BJ (cell line): ENCODE measurements at regions not wholly inside any gene's neighbourhood (a gene's known extent, or its start where the extent isn't known, plus 50 kb on each side); places are given as distances from the start of the nearest gene placed in this dataset.

ENCODE experiments used
- CTCF ChIA-PET: fragments of 350-600 bp; formaldehyde crosslinking; extraction: SDS; loops from one replicate; lab custom pipeline; 2021; ENCODE audit warnings: antibody characterized with exemption, inconsistent platforms; lab: Yijun Ruan, JAX
- POLR2A ChIA-PET: fragments of 300-600 bp; sonication (Branson Sonifier 250); formaldehyde crosslinking; extraction: SDS; loops from one replicate; lab custom pipeline; 2021; ENCODE audit warnings: antibody characterized with exemption; lab: Charles Lee
- DNase-seq: peaks from one replicate; pipeline ENCODE4 v3.0.0-alpha.2; 2011; ENCODE audit warnings: low read depth
- H3K27me3 ChIP-seq: 2 replicates; pipeline ENCODE4 v1.6.0; 2011; ENCODE audit warnings: low read length; ENCODE audit not compliant: control insufficient read depth, insufficient read depth
- H3K36me3 ChIP-seq: 2 replicates; pipeline ENCODE4 v1.5.1; 2011; ENCODE audit warnings: low read length; ENCODE audit not compliant: control insufficient read depth, insufficient read depth
- H3K4me3 ChIP-seq: 2 replicates; pipeline ENCODE4 v1.5.1; 2011; ENCODE audit warnings: low read depth, mild to moderate bottlenecking, control low read depth, low read length
- CTCF ChIP-seq: IDR thresholded peaks from 2 replicates; pipeline ENCODE4 v1.5.1; 2011; ENCODE audit warnings: low read depth, mild to moderate bottlenecking, control low read depth, inconsistent platforms, low read length, moderate library complexity; ENCODE audit not compliant: insufficient read depth

GRCh38 chr22:27273853-27274252 lies 527.7 kb downstream of the MN1 start:
- POLR2A ChIA-PET: no interaction called here
- H3K27me3 ChIP-seq: peaks cover 10% of the 10 kb centered on the region
- no peak for TF ChIP-seq CTCF

GRCh38 chr22:27274770-27275449 lies 526.6 kb downstream of the MN1 start:
- no peak overlapping the region for H3K4me3 ChIP-seq
- TF ChIP-seq CTCF: no peak
- H3K27me3 ChIP-seq: peaks cover 10% of the 10 kb centered on the region
- no peaks in the 10 kb centered on the region for H3K36me3 ChIP-seq
- ChIA-PET CTCF (no interaction called here), POLR2A (no interaction called here)
- DNase-seq: no peak

More at GRCh38 chr22:27273853-27274252, 527.7 kb downstream of the MN1 start:
- CTCF ChIA-PET: no interaction called here
- no peaks in the 10 kb centered on the region for H3K36me3 ChIP-seq
- H3K4me3 ChIP-seq: no peak overlapping the region
- DNase-seq: no peak

- DNase-seq: no peak
- Histone ChIP-seq H3K36me3 (no peaks in the 10 kb centered on the region), H3K27me3 (peaks cover 5% of the 10 kb centered on the region; the same call in 1 of the 2 replicates), H3K4me3 (no peak overlapping the region)
- ChIA-PET CTCF (no interaction called here), POLR2A (no interaction called here)
- no peak for TF ChIP-seq CTCF
These were observed 522.6 kb downstream of the MN1 start for GRCh38 chr22:27278946-27279345.

- POLR2A ChIA-PET: no interaction called here
- CTCF ChIA-PET: no interaction called here
- no peak overlapping the region for H3K4me3 ChIP-seq
- TF ChIP-seq CTCF: no peak
- peaks cover 4% of the 10 kb centered on the region for H3K27me3 ChIP-seq
- DNase-seq: no peak
- H3K36me3 ChIP-seq: no peaks in the 10 kb centered on the region
These were observed 518.3 kb downstream of the MN1 start for GRCh38 chr22:27283240-27283639.

GRCh38 chr22:27283714-27284113 lies 517.8 kb downstream of the MN1 start:
- no peaks in the 10 kb centered on the region for H3K36me3 ChIP-seq
- ChIA-PET POLR2A (no interaction called here), CTCF (no interaction called here)
- no peak for DNase-seq
- no peak overlapping the region for H3K4me3 ChIP-seq
- TF ChIP-seq CTCF: no peak
- peaks cover 4% of the 10 kb centered on the region for H3K27me3 ChIP-seq
